Adrenal gland (tissue), 9 donors: ENCODE measurements at regions not wholly inside any gene's neighbourhood (a gene's known extent, or its start where the extent isn't known, plus 50 kb on each side); places are given as distances from the start of the nearest gene placed in this dataset.
"Not testable (repeated sequence)": the region's sequence is repeated elsewhere in the genome, so short reads cannot be mapped to it uniquely, and the experiment has no call there.

Source experiments
- DNase-seq, 7 donors: peaks; one replicate each; pipeline ENCODE4 v3.0.0-alpha.2; 2019 to 2020
- H3K27ac ChIP-seq, 5 donors: fragments of 200-600 bp; sonication (generic) in 4 of 5; 1 replicate in 3 of 5; 2 replicates in 2 of 5; pipeline versions ENCODE4 v1.5.1 to v1.8.0; 2016 to 2020; ENCODE audit warnings: mild to moderate bottlenecking in 1 of 5
- H3K27me3 ChIP-seq: fragments of 200-600 bp; 2 replicates; pipeline ENCODE4 v1.8.0; 2021
- H3K36me3 ChIP-seq, 2 donors: fragments of 200-600 bp; replicated peaks in 1 of 2; 1 replicate in 1 of 2; 2 replicates in 1 of 2; pipeline versions ENCODE4 v1.5.1 to v1.8.0; 2018 to 2022
- H3K4me1 ChIP-seq, 2 donors: fragments of 200-600 bp; replicated peaks in 1 of 2; 1 replicate in 1 of 2; 2 replicates in 1 of 2; pipeline versions ENCODE4 v1.5.1 to v1.8.0; 2018 to 2021
- H3K4me3 ChIP-seq, 4 donors: fragments of 200-600 bp; sonication (generic) in 3 of 4; one replicate each; pipeline ENCODE4 v1.5.1; 2016 to 2018
- H3K9me3 ChIP-seq, 3 donors: fragments of 200-600 bp; sonication (generic) in 1 of 3; replicated peaks in 1 of 3; 1 replicate in 2 of 3; 2 replicates in 1 of 3; pipeline versions ENCODE4 v1.5.1 to v1.8.0; 2016 to 2021
- POLR2A ChIP-seq, 2 donors: fragments of 450-650 bp; IDR thresholded peaks; one replicate each; pipeline ENCODE4 v1.6.1; 2017; ENCODE audit warnings: antibody characterized with exemption in 2 of 2, mild to moderate bottlenecking in 2 of 2, moderate library complexity in 1 of 2
- WGBS, 4 donors: extraction: QIAGEN DNeasy Blood & Tissue Kit in 2 of 4; methylation state at CpG; one replicate each; pipeline versions ENCODE4 v1.1.5 to v1.1.7; 2013 to 2017; 5-methylcytosine and 5-hydroxymethylcytosine counted together
- intact Hi-C, 2 donors: fragments of 100-400 bp; cut with DNase I; formaldehyde crosslinking; loops; one replicate each; pipeline versions ENCODE4 v1.14.1 to v1.15.0; 2022 to 2023
- TF ChIP-seq, protein P1 (sequence below), 6 experiments: fragments of 450-650 bp in 4 of 6; fragments of 200-600 bp in 2 of 6; sonication (generic) in 1 of 6; IDR thresholded peaks; 1 replicate in 5 of 6; 2 replicates in 1 of 6; pipeline versions ENCODE4 v1.5.1 to v1.8.0; 2016 to 2021; ENCODE audit warnings: antibody characterized with exemption in 6 of 6, mild to moderate bottlenecking in 2 of 6, moderate library complexity in 1 of 6
- donor health status: healthy with polysubstance abuse.
- donor health status: Bipolar disorder and iron deficiency.
- donor health status: DM: yes; HTN: yes; CAD: no.
- donor health status: DM: no; HTN: no; CAD: no.
- donor health status: DM: no; HTN: no; CAD: no.

DNA sequence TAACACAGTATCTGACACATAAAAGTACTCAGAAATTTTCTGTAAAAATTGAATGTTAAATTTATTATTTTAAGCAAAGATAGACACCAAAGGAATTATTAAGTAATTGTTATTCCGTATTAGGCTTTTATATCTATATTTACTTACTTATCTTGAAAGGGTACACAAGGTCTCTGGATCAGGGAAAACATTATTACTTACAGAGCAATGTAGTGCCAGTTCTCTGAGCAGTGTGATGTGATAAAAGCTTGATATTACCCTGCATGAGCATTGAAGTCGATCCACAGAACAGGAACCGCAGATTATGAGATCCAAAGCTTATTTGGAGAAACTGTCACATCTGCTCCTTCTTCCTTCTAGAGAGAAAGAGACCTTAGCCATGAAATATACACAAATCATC, 637.9 kb upstream of the RGS18 start:
- no peaks in the 10 kb centered on the region for H3K27me3 ChIP-seq
- no peak overlapping the region for H3K4me3 ChIP-seq
- H3K27ac ChIP-seq = no peak overlapping the region
- intact Hi-C loops = no loop called here
- H3K36me3 ChIP-seq = no peaks in the 10 kb centered on the region
- no peaks in the 10 kb centered on the region for H3K9me3 ChIP-seq
- no peak for DNase-seq
- H3K4me1 ChIP-seq = no peaks in the 10 kb centered on the region
- TF ChIP-seq, protein P1, sequence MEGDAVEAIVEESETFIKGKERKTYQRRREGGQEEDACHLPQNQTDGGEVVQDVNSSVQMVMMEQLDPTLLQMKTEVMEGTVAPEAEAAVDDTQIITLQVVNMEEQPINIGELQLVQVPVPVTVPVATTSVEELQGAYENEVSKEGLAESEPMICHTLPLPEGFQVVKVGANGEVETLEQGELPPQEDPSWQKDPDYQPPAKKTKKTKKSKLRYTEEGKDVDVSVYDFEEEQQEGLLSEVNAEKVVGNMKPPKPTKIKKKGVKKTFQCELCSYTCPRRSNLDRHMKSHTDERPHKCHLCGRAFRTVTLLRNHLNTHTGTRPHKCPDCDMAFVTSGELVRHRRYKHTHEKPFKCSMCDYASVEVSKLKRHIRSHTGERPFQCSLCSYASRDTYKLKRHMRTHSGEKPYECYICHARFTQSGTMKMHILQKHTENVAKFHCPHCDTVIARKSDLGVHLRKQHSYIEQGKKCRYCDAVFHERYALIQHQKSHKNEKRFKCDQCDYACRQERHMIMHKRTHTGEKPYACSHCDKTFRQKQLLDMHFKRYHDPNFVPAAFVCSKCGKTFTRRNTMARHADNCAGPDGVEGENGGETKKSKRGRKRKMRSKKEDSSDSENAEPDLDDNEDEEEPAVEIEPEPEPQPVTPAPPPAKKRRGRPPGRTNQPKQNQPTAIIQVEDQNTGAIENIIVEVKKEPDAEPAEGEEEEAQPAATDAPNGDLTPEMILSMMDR (IDR thresholded peaks at IDR 0.05) = no peak
- TF ChIP-seq POLR2A (IDR thresholded peaks at IDR 0.05) = no peak
- WGBS, 4 donors = 56 to 69% (median 62%) methylated on average over 3 of the region's 3 CpGs

DNA sequence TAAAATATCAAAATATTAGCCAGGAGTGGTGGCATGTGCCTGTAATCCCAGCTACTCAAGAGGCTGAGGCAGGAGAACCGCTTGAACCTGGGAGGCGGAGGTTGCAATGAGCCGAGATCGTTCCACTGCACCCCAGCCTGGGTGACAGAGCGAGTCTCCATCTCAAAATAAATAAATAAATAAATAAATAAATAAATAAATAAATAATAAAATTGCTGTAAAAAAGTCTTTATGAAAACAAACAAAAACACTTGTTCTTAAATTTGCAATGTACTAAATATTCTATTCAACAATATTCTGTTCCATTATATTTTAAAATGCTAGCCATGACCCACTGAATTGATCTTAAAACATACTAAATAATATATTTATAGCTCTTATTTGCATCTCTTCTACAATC, 632.3 kb upstream of the RGS18 start:
- intact Hi-C loops, H3K27ac ChIP-seq, H3K36me3 ChIP-seq, H3K9me3 ChIP-seq, H3K4me3 ChIP-seq, H3K4me1 ChIP-seq, DNase-seq, H3K27me3 ChIP-seq: not testable (repeated sequence)
- 92 to 96% (median 93%) methylated on average over 5 of the region's 5 CpGs for WGBS, 4 donors

DNA sequence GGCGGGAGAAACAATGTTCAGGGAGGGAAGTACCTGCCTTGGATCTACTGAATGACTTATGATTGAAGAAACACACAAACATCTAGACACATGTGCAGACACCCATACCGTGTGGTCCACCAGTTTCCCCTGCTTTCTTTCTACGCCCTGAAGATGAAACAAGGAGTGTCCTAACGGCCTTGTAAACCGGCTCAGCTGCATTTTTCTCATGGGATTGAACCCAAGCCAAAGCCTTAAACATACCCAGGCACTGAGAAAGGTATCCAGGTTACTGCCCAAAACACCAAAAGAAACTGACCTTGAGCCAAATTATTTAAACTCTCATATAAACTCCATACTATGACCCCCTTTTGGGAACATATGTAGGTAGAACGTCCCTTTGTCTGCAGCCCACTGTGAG, 630.0 kb upstream of the RGS18 start:
- Histone ChIP-seq H3K9me3 (no peaks in the 10 kb centered on the region), H3K27ac (no peak overlapping the region), H3K36me3 (no peaks in the 10 kb centered on the region), H3K27me3 (no peaks in the 10 kb centered on the region), H3K4me3 (no peak overlapping the region), H3K4me1 (no peaks in the 10 kb centered on the region)
- intact Hi-C loops = no loop called here
- no peak for TF ChIP-seq POLR2A (IDR thresholded peaks at IDR 0.05)
- TF ChIP-seq, protein P1 (IDR thresholded peaks at IDR 0.05) = no peak
- DNase-seq = no peak
- WGBS, 4 donors = 72 to 80% (median 75%) methylated on average over 6 of the region's 6 CpGs

DNA sequence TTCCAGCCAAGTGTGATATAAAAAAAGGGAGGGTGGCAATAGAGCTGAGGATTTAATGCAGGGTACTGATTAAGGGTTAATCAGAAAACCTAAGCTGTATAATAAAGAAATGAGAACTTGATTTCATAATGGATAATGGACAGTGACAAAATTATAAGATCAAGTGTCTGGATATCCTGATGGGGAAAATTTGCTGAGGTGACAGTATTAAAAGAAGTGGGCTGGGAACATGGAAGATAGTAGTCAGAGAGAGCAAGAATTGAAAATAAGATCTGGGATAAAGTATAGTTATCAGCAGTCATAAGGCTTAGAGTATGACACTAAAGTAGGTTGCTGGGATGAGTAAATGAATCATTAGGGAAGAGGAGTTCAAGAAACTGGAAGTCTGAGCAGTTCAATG, 627.3 kb upstream of the RGS18 start:
- H3K27me3 ChIP-seq = no peaks in the 10 kb centered on the region
- H3K9me3 ChIP-seq = no peaks in the 10 kb centered on the region
- H3K36me3 ChIP-seq = no peaks in the 10 kb centered on the region
- H3K27ac ChIP-seq = no peak overlapping the region
- H3K4me1 ChIP-seq = no peaks in the 10 kb centered on the region
- no peak for DNase-seq
- intact Hi-C loops = no loop called here
- H3K4me3 ChIP-seq = no peak overlapping the region
- no peak for TF ChIP-seq POLR2A (IDR thresholded peaks at IDR 0.05)
- TF ChIP-seq, protein P1 (IDR thresholded peaks at IDR 0.05) = no peak

DNA sequence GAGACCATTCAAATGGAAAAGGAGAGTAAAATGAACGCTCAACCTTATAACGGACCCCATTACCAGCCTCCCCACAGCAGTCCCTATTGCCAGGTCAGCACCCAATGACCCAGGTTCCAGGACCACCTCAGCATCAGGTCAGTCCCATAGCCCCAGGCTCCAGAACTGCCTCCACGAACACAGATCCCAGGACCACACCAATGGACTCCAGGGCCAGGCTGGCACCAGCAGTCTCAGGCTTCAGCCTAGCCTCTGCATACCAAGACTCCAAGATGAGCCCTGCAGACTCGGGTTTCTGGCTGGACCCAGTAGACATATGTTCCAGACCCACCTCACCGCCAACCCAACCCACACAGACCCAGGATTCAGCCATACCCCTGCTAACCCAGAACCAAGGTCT, 625.0 kb upstream of the RGS18 start:
- Histone ChIP-seq H3K9me3 (peaks cover 0 to 7% (median 0%) of the 10 kb centered on the region in 3 donors), H3K27me3 (no peaks in the 10 kb centered on the region), H3K4me1 (no peaks in the 10 kb centered on the region), H3K4me3 (no peak overlapping the region), H3K27ac (no peak overlapping the region), H3K36me3 (no peaks in the 10 kb centered on the region)
- intact Hi-C loops = no loop called here
- no peak for DNase-seq
- TF ChIP-seq, protein P1 (IDR thresholded peaks at IDR 0.05) = no peak
- TF ChIP-seq POLR2A (IDR thresholded peaks at IDR 0.05) = no peak
- WGBS, 4 donors = 77 to 97% (median 84%) methylated on average over 3 to 5 of the region's 5 CpGs
